Activated T-cell treated with anti-CD3 and anti-CD28 coated beads for 24 hours (primary cell): ENCODE measurements at regions not wholly inside any gene's neighbourhood (a gene's known extent, or its start where the extent isn't known, plus 50 kb on each side); places are given as distances from the start of the nearest gene placed in this dataset.

Experiments
- DNase-seq: peaks from one replicate; pipeline ENCODE4 v3.0.0-alpha.2; 2020; ENCODE audit warnings: low read depth

- DNase-seq: no peak
Measured at GRCh38 chr12:90398285-90398836, 556.6 kb downstream of the CCER1 start.

GRCh38 chr12:90396556-90396955 is 558.4 kb downstream of the CCER1 start:
- no peak for DNase-seq

GRCh38 chr12:90393652-90394051 is 561.3 kb downstream of the CCER1 start:
- no peak for DNase-seq

- no peak for DNase-seq
Measured at GRCh38 chr12:90393089-90393488, 561.9 kb downstream of the CCER1 start.

GRCh38 chr12:90390947-90391346 is 564.0 kb downstream of the CCER1 start:
- no peak for DNase-seq

- no peak for DNase-seq
Measured at GRCh38 chr12:90368081-90368480, 586.9 kb downstream of the CCER1 start.

- no peak for DNase-seq
Measured at GRCh38 chr12:90366286-90366685, 588.7 kb downstream of the CCER1 start.

GRCh38 chr12:90360300-90360699 is 594.7 kb downstream of the CCER1 start:
- no peak for DNase-seq

GRCh38 chr12:90355711-90356355 is 599.1 kb downstream of the CCER1 start:
- no peak for DNase-seq

- no peak for DNase-seq
Measured at GRCh38 chr12:90343966-90344365, 611.0 kb downstream of the CCER1 start.

GRCh38 chr12:90342081-90342480 is 612.9 kb downstream of the CCER1 start:
- no peak for DNase-seq

GRCh38 chr12:90339837-90340236 is 615.1 kb downstream of the CCER1 start:
- no peak for DNase-seq

- no peak for DNase-seq
Measured at GRCh38 chr12:90338365-90338764, 616.6 kb downstream of the CCER1 start.

- DNase-seq: no peak
Measured at GRCh38 chr12:90337018-90337417, 618.0 kb downstream of the CCER1 start.

GRCh38 chr12:90335566-90335965 is 619.4 kb downstream of the CCER1 start:
- DNase-seq: no peak

- DNase-seq: no peak
Measured at GRCh38 chr12:90333939-90334338, 621.0 kb downstream of the CCER1 start.

GRCh38 chr12:90333424-90333823 is 621.6 kb downstream of the CCER1 start:
- no peak for DNase-seq

- DNase-seq: no peak
Measured at GRCh38 chr12:90331821-90332220, 623.2 kb downstream of the CCER1 start.

- no peak for DNase-seq
Measured at GRCh38 chr12:90331262-90331661, 622.6 kb upstream of the ATP2B1 start.

- no peak for DNase-seq
Measured at GRCh38 chr12:90327793-90328743, 619.4 kb upstream of the ATP2B1 start.

GRCh38 chr12:90323217-90323616 is 614.6 kb upstream of the ATP2B1 start:
- DNase-seq: no peak

- no peak for DNase-seq
Measured at GRCh38 chr12:90322006-90322405, 613.4 kb upstream of the ATP2B1 start.

GRCh38 chr12:90321369-90321768 is 612.7 kb upstream of the ATP2B1 start:
- no peak for DNase-seq
